ENCODE measurements at regions not wholly inside any gene's neighbourhood (a gene's known extent, or its start where the extent isn't known, plus 50 kb on each side); places are given as distances from the start of the nearest gene placed in this dataset.
A peak's percentile ranks its signal among the peaks of the same experiment; 100 is the strongest.

DNA sequence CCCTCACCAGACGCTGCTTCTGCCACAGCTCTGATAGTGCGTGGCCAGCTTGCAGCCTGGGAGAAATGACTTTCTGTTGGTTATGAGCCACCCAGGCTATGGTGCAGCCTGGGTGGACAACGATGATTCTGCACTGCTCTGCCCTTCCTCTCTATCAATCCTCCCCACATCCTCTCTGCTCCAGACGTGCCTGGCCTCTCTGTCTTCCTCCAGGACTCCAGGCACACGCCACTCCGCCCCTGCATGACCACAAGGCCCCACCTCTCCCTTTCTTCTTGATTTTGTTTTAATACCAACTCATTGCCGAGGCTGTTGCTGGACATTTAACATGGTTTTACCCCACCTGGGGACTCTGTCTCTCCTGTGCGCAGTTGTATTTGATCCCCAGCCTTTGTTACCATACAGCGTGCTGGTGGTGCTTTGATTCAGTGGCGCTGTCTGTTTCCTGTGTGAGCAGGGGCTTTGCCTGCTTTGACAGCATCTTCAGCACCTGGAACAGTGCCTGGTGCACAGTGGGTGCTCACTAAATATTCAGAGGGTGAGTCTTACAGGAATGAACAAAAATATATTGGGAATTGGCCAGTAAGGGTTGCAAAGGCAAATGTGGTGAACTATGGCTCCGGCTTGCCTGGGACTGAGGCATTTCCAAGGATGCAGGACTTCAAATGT is 280.9 kb downstream of the CDH26 start:
- CTCF ChIA-PET: no interaction called here
- dilution Hi-C loops (cut with HindIII; ENCODE audit: low sequenced_read_pairs, unreplicated experiment): no loop called here
- no peak overlapping the region for H2BK20ac ChIP-seq (ENCODE audit: low read depth, low read length)

More for the DNA sequence above, 280.9 kb downstream of the CDH26 start:
- Histone ChIP-seq H2BK120ac (ENCODE audit: low read depth, low read length) (no peak overlapping the region), H3K4me2 (ENCODE audit: low read depth, low read length) (no peak overlapping the region), H4K20me1 (ENCODE audit: insufficient read depth, low read length) (no peaks in the 10 kb centered on the region), H4K91ac (ENCODE audit: insufficient read depth, low read depth, low read length) (no peak overlapping the region), H3K56ac (ENCODE audit: extremely low read depth, insufficient read depth, low read length) (no peak overlapping the region), H3K27ac (ENCODE audit: insufficient read depth, low read length) (no peak overlapping the region), H3K79me1 (ENCODE audit: low read depth in 1 of 2, low read length in 2 of 2) (no peaks in the 10 kb centered on the region), H3K9me1 (ENCODE audit: insufficient read depth, low read length) (peaks cover 11% of the 10 kb centered on the region), H2BK15ac (ENCODE audit: low read depth, low read length) (no peak overlapping the region), H3K36me3 (ENCODE audit: control insufficient read depth, insufficient read depth, low read length) (no peaks in the 10 kb centered on the region), H3K9ac (ENCODE audit: low read depth, low read length) (no peak overlapping the region), H3K27me3 (ENCODE audit: control insufficient read depth, insufficient read depth, low read length) (no peaks in the 10 kb centered on the region), H2BK5ac (ENCODE audit: low read depth, low read length, poor library complexity, severe bottlenecking) (no peak overlapping the region), H3K23ac (ENCODE audit: low read depth, low read length) (no peak overlapping the region), H3K9me3 (ENCODE audit: control insufficient read depth, insufficient read depth, low read length) (no peaks in the 10 kb centered on the region), H3K4me1 (ENCODE audit: control insufficient read depth, insufficient read depth, low read length) (peaks cover 6% of the 10 kb centered on the region), H2AK5ac (ENCODE audit: low read depth, low read length) (no peak overlapping the region), H3K4me3 (ENCODE audit: insufficient read depth, low read depth, low read length) (no peak overlapping the region), H2AK9ac (replicated peaks; ENCODE audit: low read depth, low read length, poor library complexity) (no peak overlapping the region), H3K18ac (ENCODE audit: low read depth, low read length) (no peak overlapping the region), H4K8ac (ENCODE audit: low read depth in 2 of 2, low read length in 2 of 2) (no peak overlapping the region), H3K14ac (replicated peaks; ENCODE audit: low read depth, low read length) (no peak overlapping the region), H2AFZ (replicated peaks; ENCODE audit: low read length, poor library complexity) (peak overlapping the region; percentile 33), H3K4ac (ENCODE audit: low read depth, low read length) (no peak overlapping the region), H4K5ac (ENCODE audit: low read depth, low read length) (no peak overlapping the region)
- POLR2A ChIA-PET (ENCODE audit: unreplicated experiment): no interaction called here
- intact Hi-C loops (cut with micrococcal nuclease): loop anchor here (10.0 kb wide), 1 partner anchor 946 kb away; no protein-coding TSS in a partner anchor
- ATAC-seq (ENCODE audit: low read depth) (no peak), DNase-seq (no peak)
- WGBS, 2 experiments (ENCODE audit: extremely low coverage in 2 of 2, insufficient read length in 1 of 2): 83% methylated on average over 9 of the region's 11 CpGs; no CpG with 5 or more reads in 1 of the 2 experiments
- TF ChIP-seq, protein P1, sequence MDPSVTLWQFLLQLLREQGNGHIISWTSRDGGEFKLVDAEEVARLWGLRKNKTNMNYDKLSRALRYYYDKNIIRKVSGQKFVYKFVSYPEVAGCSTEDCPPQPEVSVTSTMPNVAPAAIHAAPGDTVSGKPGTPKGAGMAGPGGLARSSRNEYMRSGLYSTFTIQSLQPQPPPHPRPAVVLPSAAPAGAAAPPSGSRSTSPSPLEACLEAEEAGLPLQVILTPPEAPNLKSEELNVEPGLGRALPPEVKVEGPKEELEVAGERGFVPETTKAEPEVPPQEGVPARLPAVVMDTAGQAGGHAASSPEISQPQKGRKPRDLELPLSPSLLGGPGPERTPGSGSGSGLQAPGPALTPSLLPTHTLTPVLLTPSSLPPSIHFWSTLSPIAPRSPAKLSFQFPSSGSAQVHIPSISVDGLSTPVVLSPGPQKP (IDR thresholded peaks at IDR 0.05; ENCODE audit: borderline replicate concordance, low read depth, low read length): no peak
- TF ChIP-seq, protein P2, sequence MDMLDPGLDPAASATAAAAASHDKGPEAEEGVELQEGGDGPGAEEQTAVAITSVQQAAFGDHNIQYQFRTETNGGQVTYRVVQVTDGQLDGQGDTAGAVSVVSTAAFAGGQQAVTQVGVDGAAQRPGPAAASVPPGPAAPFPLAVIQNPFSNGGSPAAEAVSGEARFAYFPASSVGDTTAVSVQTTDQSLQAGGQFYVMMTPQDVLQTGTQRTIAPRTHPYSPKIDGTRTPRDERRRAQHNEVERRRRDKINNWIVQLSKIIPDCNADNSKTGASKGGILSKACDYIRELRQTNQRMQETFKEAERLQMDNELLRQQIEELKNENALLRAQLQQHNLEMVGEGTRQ (IDR thresholded peaks at IDR 0.05; ENCODE audit: low read depth, low read length): no peak
- TF ChIP-seq RFX5 (IDR thresholded peaks at IDR 0.05; ENCODE audit: low read depth, low read length) (no peak), MXI1 (IDR thresholded peaks at IDR 0.05; ENCODE audit: borderline replicate concordance, low read depth, low read length) (no peak), CHD1 (IDR thresholded peaks at IDR 0.05; ENCODE audit: low read depth, low read length) (no peak), RAD21 (IDR thresholded peaks at IDR 0.05; ENCODE audit: low read length) (no peak), SMC3 (IDR thresholded peaks at IDR 0.05; ENCODE audit: low read depth, low read length) (no peak), MAFK (IDR thresholded peaks at IDR 0.05; ENCODE audit: low read depth, low read length) (no peak), CEBPB (IDR thresholded peaks at IDR 0.05; ENCODE audit: low read depth, low read length) (no peak), POLR2A (IDR thresholded peaks at IDR 0.05; ENCODE audit: low read depth, low read length) (no peak), BHLHE40 (IDR thresholded peaks at IDR 0.05; ENCODE audit: low read depth, low read length) (no peak), MAZ (IDR thresholded peaks at IDR 0.05; ENCODE audit: borderline replicate concordance, low read depth, low read length) (no peak), FOS (IDR thresholded peaks at IDR 0.05; ENCODE audit: low read depth, low read length) (no peak), NFE2L2 (IDR thresholded peaks at IDR 0.05; ENCODE audit: low read depth, low read length) (no peak), RCOR1 (IDR thresholded peaks at IDR 0.05; ENCODE audit: insufficient replicate concordance, low read length) (no peak)
- TF ChIP-seq, protein P3, sequence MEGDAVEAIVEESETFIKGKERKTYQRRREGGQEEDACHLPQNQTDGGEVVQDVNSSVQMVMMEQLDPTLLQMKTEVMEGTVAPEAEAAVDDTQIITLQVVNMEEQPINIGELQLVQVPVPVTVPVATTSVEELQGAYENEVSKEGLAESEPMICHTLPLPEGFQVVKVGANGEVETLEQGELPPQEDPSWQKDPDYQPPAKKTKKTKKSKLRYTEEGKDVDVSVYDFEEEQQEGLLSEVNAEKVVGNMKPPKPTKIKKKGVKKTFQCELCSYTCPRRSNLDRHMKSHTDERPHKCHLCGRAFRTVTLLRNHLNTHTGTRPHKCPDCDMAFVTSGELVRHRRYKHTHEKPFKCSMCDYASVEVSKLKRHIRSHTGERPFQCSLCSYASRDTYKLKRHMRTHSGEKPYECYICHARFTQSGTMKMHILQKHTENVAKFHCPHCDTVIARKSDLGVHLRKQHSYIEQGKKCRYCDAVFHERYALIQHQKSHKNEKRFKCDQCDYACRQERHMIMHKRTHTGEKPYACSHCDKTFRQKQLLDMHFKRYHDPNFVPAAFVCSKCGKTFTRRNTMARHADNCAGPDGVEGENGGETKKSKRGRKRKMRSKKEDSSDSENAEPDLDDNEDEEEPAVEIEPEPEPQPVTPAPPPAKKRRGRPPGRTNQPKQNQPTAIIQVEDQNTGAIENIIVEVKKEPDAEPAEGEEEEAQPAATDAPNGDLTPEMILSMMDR (conservative IDR thresholded peaks at IDR 0.05; ENCODE audit: low read depth, low read length): no peak
- no TSS peak for BruUV-seq (replicated peaks)
- in situ Hi-C loops (cut with MboI; ENCODE audit: low sequenced_read_pairs): no loop called here
